ENCODE measurements at regions not wholly inside any gene's neighbourhood (a gene's known extent, or its start where the extent isn't known, plus 50 kb on each side); places are given as distances from the start of the nearest gene placed in this dataset.

- Histone ChIP-seq H3K36me3 (ENCODE audit: control insufficient read depth, insufficient read depth, low read length) (no peaks in the 10 kb centered on the region), H3K4me1 (ENCODE audit: control insufficient read depth, extremely low read depth, insufficient read depth, low read length) (no peaks in the 10 kb centered on the region), H3K9ac (ENCODE audit: insufficient read depth, low read length) (no peak overlapping the region), H4K20me1 (ENCODE audit: control insufficient read depth, extremely low read depth, insufficient read depth, low read length) (no peaks in the 10 kb centered on the region), H3K4me3 (replicated peaks in 1 of 4; ENCODE audit: control extremely low read depth in 1 of 4, insufficient read depth in 1 of 4, low read depth in 3 of 4, low read length in 4 of 4) (no peak overlapping the region), H3K27ac (ENCODE audit: insufficient read depth, low read length) (no peak overlapping the region), H3K27me3 (ENCODE audit: control insufficient read depth, insufficient read depth, low read length) (no peaks in the 10 kb centered on the region), H3K4me2 (ENCODE audit: extremely low read depth, insufficient read depth, low read length) (no peak overlapping the region), H2AFZ (ENCODE audit: low read length) (no peak overlapping the region), H3K79me2 (ENCODE audit: control insufficient read depth, insufficient read depth, low read length) (no peaks in the 10 kb centered on the region), H3K9me3 (ENCODE audit: control insufficient read depth, insufficient read depth, low read depth, low read length) (no peaks in the 10 kb centered on the region)
- DNase-seq (ENCODE audit: low read depth in 2 of 2), result no peak
- TF ChIP-seq EZH2 (IDR thresholded peaks at IDR 0.05; ENCODE audit: low read length, missing control alignments) (no peak), CTCF (conservative IDR thresholded peaks at IDR 0.05 in 1 of 2, IDR thresholded peaks at IDR 0.05 in 1 of 2; ENCODE audit: low read depth in 1 of 2, low read length in 2 of 2) (no peak)
Observed at GRCh38 chr2:2875831-2876230, 501.8 kb downstream of the EIPR1 start.

GRCh38 chr2:2875296-2875695 lies 502.3 kb downstream of the EIPR1 start:
- Histone ChIP-seq H4K20me1 (ENCODE audit: control insufficient read depth, extremely low read depth, insufficient read depth, low read length) (no peaks in the 10 kb centered on the region), H3K4me3 (replicated peaks in 1 of 4; ENCODE audit: control extremely low read depth in 1 of 4, insufficient read depth in 1 of 4, low read depth in 3 of 4, low read length in 4 of 4) (no peak overlapping the region), H2AFZ (ENCODE audit: low read length) (no peak overlapping the region), H3K27ac (ENCODE audit: insufficient read depth, low read length) (no peak overlapping the region), H3K4me1 (ENCODE audit: control insufficient read depth, extremely low read depth, insufficient read depth, low read length) (no peaks in the 10 kb centered on the region), H3K79me2 (ENCODE audit: control insufficient read depth, insufficient read depth, low read length) (no peaks in the 10 kb centered on the region), H3K4me2 (ENCODE audit: extremely low read depth, insufficient read depth, low read length) (no peak overlapping the region), H3K36me3 (ENCODE audit: control insufficient read depth, insufficient read depth, low read length) (no peaks in the 10 kb centered on the region), H3K9me3 (ENCODE audit: control insufficient read depth, insufficient read depth, low read depth, low read length) (no peaks in the 10 kb centered on the region), H3K27me3 (ENCODE audit: control insufficient read depth, insufficient read depth, low read length) (no peaks in the 10 kb centered on the region), H3K9ac (ENCODE audit: insufficient read depth, low read length) (no peak overlapping the region)
- no peak for DNase-seq (ENCODE audit: low read depth in 2 of 2)
- no peak for TF ChIP-seq CTCF (conservative IDR thresholded peaks at IDR 0.05 in 1 of 2, IDR thresholded peaks at IDR 0.05 in 1 of 2; ENCODE audit: low read depth in 1 of 2, low read length in 2 of 2)
- TF ChIP-seq EZH2 (IDR thresholded peaks at IDR 0.05; ENCODE audit: low read length, missing control alignments), result no peak

- Histone ChIP-seq H3K79me2 (ENCODE audit: control insufficient read depth, insufficient read depth, low read length) (no peaks in the 10 kb centered on the region), H4K20me1 (ENCODE audit: control insufficient read depth, extremely low read depth, insufficient read depth, low read length) (no peaks in the 10 kb centered on the region), H3K36me3 (ENCODE audit: control insufficient read depth, insufficient read depth, low read length) (no peaks in the 10 kb centered on the region), H3K9ac (ENCODE audit: insufficient read depth, low read length) (no peak overlapping the region), H3K4me1 (ENCODE audit: control insufficient read depth, extremely low read depth, insufficient read depth, low read length) (no peaks in the 10 kb centered on the region), H3K9me3 (ENCODE audit: control insufficient read depth, insufficient read depth, low read depth, low read length) (no peaks in the 10 kb centered on the region), H3K27ac (ENCODE audit: insufficient read depth, low read length) (no peak overlapping the region), H3K4me3 (replicated peaks in 1 of 4; ENCODE audit: control extremely low read depth in 1 of 4, insufficient read depth in 1 of 4, low read depth in 3 of 4, low read length in 4 of 4) (no peak overlapping the region), H3K27me3 (ENCODE audit: control insufficient read depth, insufficient read depth, low read length) (no peaks in the 10 kb centered on the region), H3K4me2 (ENCODE audit: extremely low read depth, insufficient read depth, low read length) (no peak overlapping the region), H2AFZ (ENCODE audit: low read length) (no peak overlapping the region)
- DNase-seq (ENCODE audit: low read depth in 2 of 2), result no peak
- TF ChIP-seq CTCF (conservative IDR thresholded peaks at IDR 0.05 in 1 of 2, IDR thresholded peaks at IDR 0.05 in 1 of 2; ENCODE audit: low read depth in 1 of 2, low read length in 2 of 2) (no peak), EZH2 (IDR thresholded peaks at IDR 0.05; ENCODE audit: low read length, missing control alignments) (no peak)
Observed at GRCh38 chr2:2874805-2875204, 502.8 kb downstream of the EIPR1 start.

Data from fibroblast of lung (primary cell).